ENCODE measurements at regions not wholly inside any gene's neighbourhood (a gene's known extent, or its start where the extent isn't known, plus 50 kb on each side); places are given as distances from the start of the nearest gene placed in this dataset.

- DNase-seq: no peak
- no peaks in the 10 kb centered on the region for H3K9me3 Mint-ChIP-seq (ENCODE audit: insufficient read depth)
Observed at GRCh38 chr18:29496152-29496680, 1319.3 kb upstream of the CDH2 start.

GRCh38 chr18:29494371-29494770 is 1317.4 kb upstream of the CDH2 start:
- Mint-ChIP-seq H3K4me1 (no peaks in the 10 kb centered on the region), H3K4me3 (no peak overlapping the region)
- CTCF ChIA-PET: no interaction called here

More at GRCh38 chr18:29496152-29496680, 1319.3 kb upstream of the CDH2 start:
- no peak overlapping the region for H3K9ac ChIP-seq (ENCODE audit: low read length)
- Mint-ChIP-seq H3K4me1 (no peaks in the 10 kb centered on the region), H3K4me3 (no peak overlapping the region), H3K27me3 (no peaks in the 10 kb centered on the region), H3K27ac (no peak overlapping the region)
- no peaks in the 10 kb centered on the region for H3K27me3 ChIP-seq (replicated peaks in 1 of 4; ENCODE audit: control extremely low read depth in 1 of 4, control insufficient read depth in 3 of 4, insufficient read depth in 4 of 4, low read length in 3 of 4)
- ChIA-PET POLR2A (no interaction called here), CTCF (no interaction called here)
- no peaks in the 10 kb centered on the region for H3K79me2 ChIP-seq (ENCODE audit: control insufficient read depth, insufficient read depth, low read length)
- no CpG with 5 or more reads among the region's 2 CpGs for WGBS (ENCODE audit: insufficient coverage)
- no peaks in the 10 kb centered on the region for H3K36me3 ChIP-seq (replicated peaks in 1 of 2; ENCODE audit: control extremely low read depth in 1 of 2, control insufficient read depth in 1 of 2, extremely low read depth in 1 of 2, insufficient read depth in 2 of 2, low read length in 1 of 2)
- H3K4me2 ChIP-seq (replicated peaks; ENCODE audit: low read depth, low read length, poor library complexity, severe bottlenecking): no peak overlapping the region
- intact Hi-C loops (cut with micrococcal nuclease): no loop called here
- TF ChIP-seq, protein P1, sequence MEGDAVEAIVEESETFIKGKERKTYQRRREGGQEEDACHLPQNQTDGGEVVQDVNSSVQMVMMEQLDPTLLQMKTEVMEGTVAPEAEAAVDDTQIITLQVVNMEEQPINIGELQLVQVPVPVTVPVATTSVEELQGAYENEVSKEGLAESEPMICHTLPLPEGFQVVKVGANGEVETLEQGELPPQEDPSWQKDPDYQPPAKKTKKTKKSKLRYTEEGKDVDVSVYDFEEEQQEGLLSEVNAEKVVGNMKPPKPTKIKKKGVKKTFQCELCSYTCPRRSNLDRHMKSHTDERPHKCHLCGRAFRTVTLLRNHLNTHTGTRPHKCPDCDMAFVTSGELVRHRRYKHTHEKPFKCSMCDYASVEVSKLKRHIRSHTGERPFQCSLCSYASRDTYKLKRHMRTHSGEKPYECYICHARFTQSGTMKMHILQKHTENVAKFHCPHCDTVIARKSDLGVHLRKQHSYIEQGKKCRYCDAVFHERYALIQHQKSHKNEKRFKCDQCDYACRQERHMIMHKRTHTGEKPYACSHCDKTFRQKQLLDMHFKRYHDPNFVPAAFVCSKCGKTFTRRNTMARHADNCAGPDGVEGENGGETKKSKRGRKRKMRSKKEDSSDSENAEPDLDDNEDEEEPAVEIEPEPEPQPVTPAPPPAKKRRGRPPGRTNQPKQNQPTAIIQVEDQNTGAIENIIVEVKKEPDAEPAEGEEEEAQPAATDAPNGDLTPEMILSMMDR (IDR thresholded peaks at IDR 0.05): no peak
- TF ChIP-seq EZH2 (IDR thresholded peaks at IDR 0.05; ENCODE audit: borderline replicate concordance, insufficient read depth, low read depth, low read length, poor library complexity, severe bottlenecking): no peak
- H3K4me1 ChIP-seq (ENCODE audit: control insufficient read depth in 2 of 2, insufficient read depth in 2 of 2, low read length in 2 of 2): no peaks in the 10 kb centered on the region
- no peaks in the 10 kb centered on the region for H4K20me1 ChIP-seq (ENCODE audit: control insufficient read depth, insufficient read depth, low read length, poor library complexity, severe bottlenecking)
- no peak for ATAC-seq (ENCODE audit: low read depth)
- H3K27ac ChIP-seq (ENCODE audit: low read length in 2 of 2): no peak overlapping the region
- H3K4me3 ChIP-seq (ENCODE audit: control extremely low read depth in 1 of 5, extremely low read depth in 1 of 5, insufficient read depth in 1 of 5, low read depth in 2 of 5, low read length in 4 of 5): no peak overlapping the region
- H3K9me3 ChIP-seq (ENCODE audit: control extremely low read depth in 1 of 3, control insufficient read depth in 2 of 3, insufficient read depth in 1 of 3, low read length in 2 of 3): peaks cover 0 to 3% (median 0%) of the 10 kb centered on the region in 3 donors
- no peak overlapping the region for H2AFZ ChIP-seq (ENCODE audit: insufficient read depth, low read depth, low read length, poor library complexity, severe bottlenecking)

More at GRCh38 chr18:29494371-29494770, 1317.4 kb upstream of the CDH2 start:
- intact Hi-C loops (cut with micrococcal nuclease): no loop called here
- H3K9ac ChIP-seq (ENCODE audit: low read length): no peak overlapping the region
- Mint-ChIP-seq H3K9me3 (ENCODE audit: insufficient read depth) (no peaks in the 10 kb centered on the region), H3K27me3 (no peaks in the 10 kb centered on the region), H3K27ac (no peak overlapping the region)
- TF ChIP-seq, protein P1 (IDR thresholded peaks at IDR 0.05): no peak
- TF ChIP-seq EZH2 (IDR thresholded peaks at IDR 0.05; ENCODE audit: borderline replicate concordance, insufficient read depth, low read depth, low read length, poor library complexity, severe bottlenecking): no peak
- H3K4me1 ChIP-seq (ENCODE audit: control insufficient read depth in 2 of 2, insufficient read depth in 2 of 2, low read length in 2 of 2): no peaks in the 10 kb centered on the region
- no peaks in the 10 kb centered on the region for H3K36me3 ChIP-seq (replicated peaks in 1 of 2; ENCODE audit: control extremely low read depth in 1 of 2, control insufficient read depth in 1 of 2, extremely low read depth in 1 of 2, insufficient read depth in 2 of 2, low read length in 1 of 2)
- no peak for ATAC-seq (ENCODE audit: low read depth)
- POLR2A ChIA-PET: no interaction called here
- no peak for DNase-seq
- no peaks in the 10 kb centered on the region for H3K79me2 ChIP-seq (ENCODE audit: control insufficient read depth, insufficient read depth, low read length)
- no peak overlapping the region for H3K4me3 ChIP-seq (ENCODE audit: control extremely low read depth in 1 of 5, extremely low read depth in 1 of 5, insufficient read depth in 1 of 5, low read depth in 2 of 5, low read length in 4 of 5)
- no peaks in the 10 kb centered on the region for H3K27me3 ChIP-seq (replicated peaks in 1 of 4; ENCODE audit: control extremely low read depth in 1 of 4, control insufficient read depth in 3 of 4, insufficient read depth in 4 of 4, low read length in 3 of 4)
- H3K27ac ChIP-seq (ENCODE audit: low read length in 2 of 2): no peak overlapping the region
- peaks cover 0 to 3% (median 0%) of the 10 kb centered on the region in 3 donors for H3K9me3 ChIP-seq (ENCODE audit: control extremely low read depth in 1 of 3, control insufficient read depth in 2 of 3, insufficient read depth in 1 of 3, low read length in 2 of 3)
- no peak overlapping the region for H3K4me2 ChIP-seq (replicated peaks; ENCODE audit: low read depth, low read length, poor library complexity, severe bottlenecking)
- no peaks in the 10 kb centered on the region for H4K20me1 ChIP-seq (ENCODE audit: control insufficient read depth, insufficient read depth, low read length, poor library complexity, severe bottlenecking)
- no peak overlapping the region for H2AFZ ChIP-seq (ENCODE audit: insufficient read depth, low read depth, low read length, poor library complexity, severe bottlenecking)

Data from B cell (primary cell).